ENCODE measurements at regions not wholly inside any gene's neighbourhood (a gene's known extent, or its start where the extent isn't known, plus 50 kb on each side); places are given as distances from the start of the nearest gene placed in this dataset.
"Not testable (repeated sequence)": the region's sequence is repeated elsewhere in the genome, so short reads cannot be mapped to it uniquely, and the experiment has no call there.

- not testable (repeated sequence) for TF ChIP-seq EZH2 (IDR thresholded peaks at IDR 0.05; ENCODE audit: borderline replicate concordance, low read length); CTCF (IDR thresholded peaks at IDR 0.05; ENCODE audit: low read length)
Observed at GRCh38 chrX:84870281-84870680, 133.4 kb upstream of the APOOL start.

Data from OCI-LY1 (cell line).